ENCODE measurements at regions not wholly inside any gene's neighbourhood (a gene's known extent, or its start where the extent isn't known, plus 50 kb on each side); places are given as distances from the start of the nearest gene placed in this dataset.

GRCh38 chr2:18276583-18277075 lies 283.8 kb downstream of the RDH14 start:
- TF ChIP-seq CTCF (optimal IDR thresholded peaks at IDR 0.05 in 1 of 3, IDR thresholded peaks at IDR 0.05 in 1 of 3, conservative IDR thresholded peaks at IDR 0.05 in 1 of 3; ENCODE audit: extremely low read depth in 1 of 3, insufficient read depth in 2 of 3, low read length in 3 of 3) (no peak), EZH2 (IDR thresholded peaks at IDR 0.05; ENCODE audit: low read length) (no peak)

Data from keratinocyte (primary cell).